ENCODE measurements at regions not wholly inside any gene's neighbourhood (a gene's known extent, or its start where the extent isn't known, plus 50 kb on each side); places are given as distances from the start of the nearest gene placed in this dataset.

- no peak for DNase-seq
- H3K36me3 ChIP-seq: no peaks in the 10 kb centered on the region
- peaks cover 15% of the 10 kb centered on the region for H3K9me3 ChIP-seq
These were observed 473.2 kb upstream of the SALL1 start for GRCh38 chr16:51624080-51624775.

GRCh38 chr16:51621610-51622009 is 470.5 kb upstream of the SALL1 start:
- H3K4me3 ChIP-seq: no peak overlapping the region
- H3K36me3 ChIP-seq: no peaks in the 10 kb centered on the region
- H3K27me3 ChIP-seq: no peaks in the 10 kb centered on the region
- H3K9me3 ChIP-seq: peaks cover 15% of the 10 kb centered on the region
- peak; percentile 4 for DNase-seq

More at GRCh38 chr16:51624080-51624775, 473.2 kb upstream of the SALL1 start:
- H3K4me3 ChIP-seq: no peak overlapping the region
- no peaks in the 10 kb centered on the region for H3K27me3 ChIP-seq

GRCh38 chr16:51615141-51615540 is 464.1 kb upstream of the SALL1 start:
- no peaks in the 10 kb centered on the region for H3K9me3 ChIP-seq
- H3K4me3 ChIP-seq: no peak overlapping the region
- no peaks in the 10 kb centered on the region for H3K36me3 ChIP-seq
- DNase-seq: no peak
- no peaks in the 10 kb centered on the region for H3K27me3 ChIP-seq

GRCh38 chr16:51607201-51607651 is 456.2 kb upstream of the SALL1 start:
- Histone ChIP-seq H3K4me3 (no peak overlapping the region), H3K27me3 (no peaks in the 10 kb centered on the region), H3K36me3 (no peaks in the 10 kb centered on the region), H3K9me3 (no peaks in the 10 kb centered on the region)
- DNase-seq: no peak

- DNase-seq: no peak
- Histone ChIP-seq H3K9me3 (no peaks in the 10 kb centered on the region), H3K27me3 (no peaks in the 10 kb centered on the region; the same call in 1 of the 2 replicates), H3K36me3 (no peaks in the 10 kb centered on the region), H3K4me3 (no peak overlapping the region)
These were observed 445.2 kb upstream of the SALL1 start for GRCh38 chr16:51596247-51596646.

- Histone ChIP-seq H3K36me3 (no peaks in the 10 kb centered on the region), H3K4me3 (no peak overlapping the region), H3K9me3 (no peaks in the 10 kb centered on the region), H3K27me3 (peaks cover 2% of the 10 kb centered on the region; the same call in 1 of the 2 replicates)
- DNase-seq: no peak
These were observed 441.6 kb upstream of the SALL1 start for GRCh38 chr16:51592535-51593300.

GRCh38 chr16:51592001-51592501 is 441.0 kb upstream of the SALL1 start:
- H3K9me3 ChIP-seq: no peaks in the 10 kb centered on the region
- peaks cover 2% of the 10 kb centered on the region; the same call in 1 of the 2 replicates for H3K27me3 ChIP-seq
- DNase-seq: no peak
- no peak overlapping the region for H3K4me3 ChIP-seq
- no peaks in the 10 kb centered on the region for H3K36me3 ChIP-seq

GRCh38 chr16:51591480-51591879 is 440.4 kb upstream of the SALL1 start:
- Histone ChIP-seq H3K27me3 (peaks cover 2% of the 10 kb centered on the region; the same call in 1 of the 2 replicates), H3K4me3 (no peak overlapping the region), H3K36me3 (no peaks in the 10 kb centered on the region), H3K9me3 (no peaks in the 10 kb centered on the region)
- no peak for DNase-seq

GRCh38 chr16:51579652-51580360 is 428.7 kb upstream of the SALL1 start:
- no peaks in the 10 kb centered on the region for H3K36me3 ChIP-seq
- no peak overlapping the region for H3K4me3 ChIP-seq
- 0 out of 2 replicates have a peak, but pooled peaks cover 1% of the 10 kb centered on the region for H3K9me3 ChIP-seq
- no peak for DNase-seq
- H3K27me3 ChIP-seq: 0 out of 2 replicates have a peak, but pooled peaks cover 5% of the 10 kb centered on the region

- H3K4me3 ChIP-seq: no peak overlapping the region
- DNase-seq: peak; percentile 49
- 0 out of 2 replicates have a peak, but pooled peaks cover 1% of the 10 kb centered on the region for H3K9me3 ChIP-seq
- H3K27me3 ChIP-seq: 0 out of 2 replicates have a peak, but pooled peaks cover 5% of the 10 kb centered on the region
- H3K36me3 ChIP-seq: no peaks in the 10 kb centered on the region
These were observed 426.7 kb upstream of the SALL1 start for GRCh38 chr16:51577621-51578303.

GRCh38 chr16:51576498-51577195 is 425.6 kb upstream of the SALL1 start:
- DNase-seq: no peak
- Histone ChIP-seq H3K4me3 (no peak overlapping the region), H3K9me3 (no peaks in the 10 kb centered on the region), H3K27me3 (0 out of 2 replicates have a peak, but pooled peaks cover 7% of the 10 kb centered on the region), H3K36me3 (no peaks in the 10 kb centered on the region)

- Histone ChIP-seq H3K4me3 (no peak overlapping the region), H3K36me3 (no peaks in the 10 kb centered on the region), H3K9me3 (no peaks in the 10 kb centered on the region), H3K27me3 (0 out of 2 replicates have a peak, but pooled peaks cover 5% of the 10 kb centered on the region)
- no peak for DNase-seq
These were observed 422.1 kb upstream of the SALL1 start for GRCh38 chr16:51573191-51573590.

- Histone ChIP-seq H3K9me3 (no peaks in the 10 kb centered on the region), H3K36me3 (no peaks in the 10 kb centered on the region), H3K27me3 (0 out of 2 replicates have a peak, but pooled peaks cover 2% of the 10 kb centered on the region), H3K4me3 (no peak overlapping the region)
- DNase-seq: peak; percentile 48
These were observed 418.3 kb upstream of the SALL1 start for GRCh38 chr16:51569203-51569931.

- Histone ChIP-seq H3K27me3 (0 out of 2 replicates have a peak, but pooled peaks cover 2% of the 10 kb centered on the region), H3K4me3 (no peak overlapping the region), H3K36me3 (no peaks in the 10 kb centered on the region), H3K9me3 (no peaks in the 10 kb centered on the region)
- DNase-seq: no peak
These were observed 416.8 kb upstream of the SALL1 start for GRCh38 chr16:51567911-51568310.

GRCh38 chr16:51565184-51565583 is 414.1 kb upstream of the SALL1 start:
- no peak for DNase-seq

More at GRCh38 chr16:51565184-51565583, 414.1 kb upstream of the SALL1 start:
- Histone ChIP-seq H3K9me3 (no peaks in the 10 kb centered on the region), H3K27me3 (no peaks in the 10 kb centered on the region), H3K4me3 (no peak overlapping the region), H3K36me3 (no peaks in the 10 kb centered on the region)
